Tibial nerve (tissue), 3 donors: ENCODE measurements at regions not wholly inside any gene's neighbourhood (a gene's known extent, or its start where the extent isn't known, plus 50 kb on each side); places are given as distances from the start of the nearest gene placed in this dataset.

ENCODE experiments used
- CTCF ChIP-seq, 5 experiments: fragments of 200-600 bp in 3 of 5; fragments of 450-650 bp in 2 of 5; sonication (generic) in 3 of 5; IDR thresholded peaks; one replicate each; pipeline ENCODE4 v1.5.1; 2016 to 2019; ENCODE audit warnings: antibody characterized with exemption in 5 of 5, mild to moderate bottlenecking in 3 of 5, moderate library complexity in 2 of 5
- POLR2A ChIP-seq, 2 donors: fragments of 450-650 bp; IDR thresholded peaks; one replicate each; pipeline ENCODE4 v1.6.1; 2017; ENCODE audit warnings: antibody characterized with exemption in 2 of 2, mild to moderate bottlenecking in 2 of 2, moderate library complexity in 2 of 2

DNA sequence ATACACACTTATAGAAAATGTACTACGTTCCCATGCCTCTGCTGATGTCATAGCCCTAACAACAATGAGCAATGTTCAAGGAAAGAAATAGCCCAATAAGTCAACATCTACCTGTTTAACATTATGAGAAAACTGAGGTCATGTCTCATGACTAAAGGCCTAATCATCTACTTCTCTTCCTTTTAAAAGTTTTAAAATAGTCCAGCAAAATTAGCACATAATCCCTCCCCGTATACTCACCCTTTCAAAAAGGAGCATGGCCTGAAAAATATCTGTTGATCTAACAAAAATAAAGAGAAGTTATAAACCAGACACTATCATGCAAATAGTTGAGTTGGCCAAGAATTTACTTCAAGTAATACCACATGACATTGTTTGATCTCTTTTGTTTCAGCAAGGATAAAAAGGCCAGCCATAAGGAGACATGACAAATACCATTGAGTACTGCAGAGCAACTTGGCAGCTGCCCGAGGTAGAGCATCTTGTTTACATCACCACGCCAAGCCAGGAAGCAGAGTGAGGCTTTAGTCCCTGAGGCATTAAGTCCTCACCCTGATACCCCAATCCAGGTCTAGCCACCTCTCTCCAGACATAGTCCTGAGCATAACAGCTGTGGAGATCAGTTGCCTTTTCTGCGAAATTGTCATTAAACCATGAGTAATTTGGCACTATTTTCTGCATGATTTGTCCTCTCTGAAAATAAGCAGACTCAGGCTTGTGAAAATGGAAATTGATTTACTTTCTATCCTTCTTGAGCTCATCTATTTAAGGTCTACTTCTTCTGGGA lies 137.4 kb upstream of the ETAA1 start:
- TF ChIP-seq CTCF (IDR thresholded peaks at IDR 0.05) (no peak), POLR2A (IDR thresholded peaks at IDR 0.05) (no peak)
